ENCODE measurements at regions not wholly inside any gene's neighbourhood (a gene's known extent, or its start where the extent isn't known, plus 50 kb on each side); places are given as distances from the start of the nearest gene placed in this dataset.

DNA sequence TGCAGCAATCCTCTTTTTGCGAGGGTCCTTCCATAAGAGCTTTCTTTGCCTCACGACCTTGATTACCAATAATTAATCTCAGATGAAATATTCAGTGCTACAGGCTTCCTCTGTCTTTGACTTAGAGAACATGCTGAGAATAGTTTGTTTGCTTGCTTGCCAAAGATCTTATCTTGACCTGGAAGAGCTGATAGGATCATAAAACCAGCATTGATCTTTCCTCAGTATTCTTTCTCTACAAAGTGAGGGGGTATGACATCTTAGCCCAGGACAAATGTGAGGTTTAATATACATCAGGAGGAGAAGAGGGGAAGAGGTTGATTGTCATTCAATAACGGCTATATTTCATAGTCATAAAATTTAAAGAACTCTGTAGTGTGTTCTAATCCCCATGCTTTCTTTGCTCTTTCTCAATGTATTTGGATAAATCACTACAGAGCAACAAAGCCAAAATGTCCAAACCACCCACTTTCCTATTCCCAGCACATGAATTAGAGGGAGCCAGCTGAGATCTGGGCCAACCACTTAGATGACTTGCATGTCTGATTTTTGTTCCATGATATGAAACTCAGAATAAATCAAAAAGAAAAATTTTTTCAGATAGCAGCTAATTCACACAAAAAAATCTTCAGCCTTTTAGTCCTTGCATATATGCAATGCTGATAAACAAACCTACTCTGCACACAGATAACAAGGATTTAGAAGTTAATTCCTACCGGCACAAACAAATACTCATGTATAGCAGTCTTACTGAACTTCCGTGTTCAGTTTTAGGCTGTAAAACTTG lies 50.5 kb upstream of the IPO9 start:
- Histone ChIP-seq H2BK5ac (ENCODE audit: low read depth, low read length) (no peak overlapping the region), H2AK5ac (ENCODE audit: low read depth, low read length) (no peak overlapping the region), H3K4me1 (replicated peaks in 1 of 4; ENCODE audit: control insufficient read depth in 3 of 4, insufficient read depth in 4 of 4, low read length in 3 of 4) (no peaks in the 10 kb centered on the region), H3K4ac (replicated peaks; ENCODE audit: insufficient read length, low read depth, low read length) (no peak overlapping the region), H4K5ac (ENCODE audit: insufficient read length, low read depth, low read length) (no peak overlapping the region), H3K23ac (ENCODE audit: insufficient read length) (no peak overlapping the region), H3K4me3 (ENCODE audit: extremely low read depth in 1 of 4, insufficient read depth in 2 of 4, low read depth in 3 of 4, low read length in 4 of 4) (no peak overlapping the region), H2BK12ac (ENCODE audit: low read depth, low read length) (no peak overlapping the region), H2BK120ac (replicated peaks; ENCODE audit: low read depth, low read length) (no peak overlapping the region), H3K79me2 (ENCODE audit: control insufficient read depth in 1 of 2, insufficient read depth in 2 of 2, low read length in 2 of 2) (no peaks in the 10 kb centered on the region), H3K4me2 (ENCODE audit: insufficient read depth in 1 of 2, low read depth in 2 of 2, low read length in 2 of 2) (no peak overlapping the region), H3K36me3 (ENCODE audit: control insufficient read depth in 2 of 4, insufficient read depth in 4 of 4, low read length in 3 of 4) (peaks cover 14 to 33% (median 31%) of the 10 kb centered on the region in 4 experiments; a peak in 7 of 8 replicates), H3K56ac (replicated peaks; ENCODE audit: insufficient read length, low read depth, low read length) (no peak overlapping the region), H4K8ac (ENCODE audit: extremely low read depth, insufficient read depth, low read length) (no peak overlapping the region), H3K27me3 (replicated peaks in 1 of 4; ENCODE audit: control insufficient read depth in 3 of 4, extremely low read depth in 1 of 4, insufficient read depth in 3 of 4, low read length in 3 of 4) (no peaks in the 10 kb centered on the region), H2BK15ac (ENCODE audit: low read length) (no peak overlapping the region), H3K9ac (replicated peaks in 1 of 4; ENCODE audit: extremely low read depth in 1 of 4, low read depth in 3 of 4, low read length in 3 of 4) (no peak overlapping the region), H3K14ac (ENCODE audit: insufficient read length) (no peak overlapping the region), H3K9me3 (ENCODE audit: insufficient read depth in 2 of 2, low read depth in 1 of 2, low read length in 1 of 2) (peaks cover 0 to 5% of the 10 kb centered on the region in 2 experiments; a peak in 2 of 4 replicates), H4K91ac (replicated peaks; ENCODE audit: insufficient read length, low read length) (no peak overlapping the region), H2BK20ac (ENCODE audit: low read length) (no peak overlapping the region), H3K27ac (ENCODE audit: low read depth, low read length) (no peak overlapping the region), H3K18ac (ENCODE audit: extremely low read depth, low read length) (no peak overlapping the region), H2AFZ (ENCODE audit: low read length) (no peak overlapping the region), H3K23me2 (ENCODE audit: low read depth, low read length) (no peaks in the 10 kb centered on the region), H4K20me1 (replicated peaks in 1 of 2; ENCODE audit: control insufficient read depth in 1 of 2, insufficient read depth in 2 of 2, low read length in 2 of 2) (no peaks in the 10 kb centered on the region), H3K79me1 (ENCODE audit: low read depth, low read length) (no peaks in the 10 kb centered on the region)
- FAIRE-seq (no peak), DNase-seq (ENCODE audit: low read depth in 1 of 2, low spot score in 2 of 2) (no peak)
- CTCF ChIA-PET (ENCODE audit: partially characterized antibody): interaction anchor here (0.9 to 6.2 kb wide), 12 partner anchors 10 to 266 kb away, joined by 3 to 44 read pairs (median 3); no protein-coding TSS in a partner anchor
- POLR2A ChIA-PET (ENCODE audit: partially characterized antibody): no interaction called here
- WGBS, 2 experiments (ENCODE audit: extremely low coverage in 1 of 2, insufficient coverage in 1 of 2, insufficient read length in 1 of 2, insufficient replicate concordance in 2 of 2, low coverage in 1 of 2, low lambda C conversion rate in 2 of 2, missing lambda C conversion rate in 1 of 2): 74% methylated on average over 5 of the region's 5 CpGs; no CpG with 5 or more reads in 1 of the 2 experiments
- TF ChIP-seq JUN (IDR thresholded peaks at IDR 0.05; ENCODE audit: low read depth, low read length) (no peak), ASH2L (IDR thresholded peaks at IDR 0.05; ENCODE audit: low read length) (no peak), KDM1A (IDR thresholded peaks at IDR 0.05; ENCODE audit: borderline replicate concordance, low read length) (no peak), SP2 (IDR thresholded peaks at IDR 0.05; ENCODE audit: low read length) (no peak), POU5F1 (IDR thresholded peaks at IDR 0.05; ENCODE audit: low read depth, low read length) (no peak), SUZ12 (IDR thresholded peaks at IDR 0.05; ENCODE audit: low read length) (no peak), FOSL1 (IDR thresholded peaks at IDR 0.05; ENCODE audit: insufficient read depth, low read depth, low read length) (no peak), CREB1 (IDR thresholded peaks at IDR 0.05) (no peak), SAP30 (IDR thresholded peaks at IDR 0.05; ENCODE audit: insufficient read depth, insufficient replicate concordance, low read length) (no peak), EGR1 (IDR thresholded peaks at IDR 0.05; ENCODE audit: borderline replicate concordance, low read depth, low read length) (no peak), KDM4A (IDR thresholded peaks at IDR 0.05; ENCODE audit: low read depth, low read length, severe bottlenecking) (no peak), TAF7 (optimal IDR thresholded peaks at IDR 0.05; ENCODE audit: borderline replicate concordance, low read depth, low read length) (no peak)
- TF ChIP-seq, protein P1, sequence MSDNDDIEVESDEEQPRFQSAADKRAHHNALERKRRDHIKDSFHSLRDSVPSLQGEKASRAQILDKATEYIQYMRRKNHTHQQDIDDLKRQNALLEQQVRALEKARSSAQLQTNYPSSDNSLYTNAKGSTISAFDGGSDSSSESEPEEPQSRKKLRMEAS (IDR thresholded peaks at IDR 0.05): no peak

Measured in H1 (cell line).